GM19238 (cell line): ENCODE measurements at regions not wholly inside any gene's neighbourhood (a gene's known extent, or its start where the extent isn't known, plus 50 kb on each side); places are given as distances from the start of the nearest gene placed in this dataset.
"Not testable (repeated sequence)": the region's sequence is repeated elsewhere in the genome, so short reads cannot be mapped to it uniquely, and the experiment has no call there.

Experiments used
- DNase-seq: peaks from one replicate; pipeline ENCODE4 v3.0.0; 2011; ENCODE audit warnings: low spot score; ENCODE audit not compliant: insufficient read length

DNA sequence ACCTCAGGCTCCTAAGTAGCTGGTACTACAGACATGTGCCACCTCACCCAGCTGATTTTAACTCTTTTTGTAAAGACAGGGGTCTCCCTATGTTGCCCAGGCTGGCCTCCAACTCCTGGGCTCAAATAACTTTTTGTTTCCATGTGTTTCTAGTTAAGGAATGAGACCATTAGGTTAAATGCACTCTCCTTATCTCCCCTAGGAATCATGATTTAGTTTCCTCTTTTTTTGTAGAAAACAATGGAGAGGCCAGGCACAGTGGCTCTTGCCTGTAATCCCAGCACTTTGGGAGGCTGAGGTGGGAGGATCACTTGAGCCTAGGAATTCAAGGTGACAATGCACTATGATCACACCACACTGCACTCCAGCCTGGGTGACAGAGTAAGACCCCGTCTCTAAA is 198.8 kb upstream of the C2CD4B start:
- DNase-seq, result no peak

DNA sequence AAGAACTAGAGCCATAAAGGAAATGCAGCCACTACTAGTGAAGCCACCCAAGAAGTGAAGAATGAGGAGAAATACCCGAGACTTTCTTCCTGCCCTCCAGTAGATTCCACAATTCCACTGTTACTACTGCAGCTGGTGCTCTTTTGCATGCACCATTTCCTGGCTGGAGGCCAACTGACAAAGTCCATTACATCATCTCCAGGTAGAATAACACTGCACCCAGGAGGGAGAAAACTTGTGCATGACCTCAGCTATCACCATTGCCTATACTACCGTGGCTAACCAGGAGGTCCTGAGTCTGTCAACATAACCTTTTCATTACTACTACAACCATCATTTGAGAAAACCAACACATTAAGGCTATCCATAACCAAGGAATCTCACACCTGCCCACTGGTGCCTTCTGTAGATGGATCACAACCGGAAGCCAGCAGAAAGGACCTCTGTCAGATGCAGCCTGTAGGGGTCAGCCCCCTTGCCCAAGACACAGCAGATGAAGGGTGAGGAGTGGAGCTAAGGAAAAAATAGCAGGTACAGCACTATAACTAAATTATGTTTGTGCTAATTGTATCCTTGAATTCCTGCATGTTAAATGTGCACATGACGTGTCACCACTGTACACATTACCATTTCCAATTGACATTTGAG is 200.8 kb upstream of the C2CD4B start:
- no peak for DNase-seq

- no peak for DNase-seq
Measured at GRCh38 chr15:62369454-62369853, 204.4 kb upstream of the C2CD4B start.

- not testable (repeated sequence) for DNase-seq
Measured at GRCh38 chr15:62371683-62372082, 206.6 kb upstream of the C2CD4B start.

- no peak for DNase-seq
Measured at GRCh38 chr15:62377736-62378480, 212.8 kb upstream of the C2CD4B start.

DNA sequence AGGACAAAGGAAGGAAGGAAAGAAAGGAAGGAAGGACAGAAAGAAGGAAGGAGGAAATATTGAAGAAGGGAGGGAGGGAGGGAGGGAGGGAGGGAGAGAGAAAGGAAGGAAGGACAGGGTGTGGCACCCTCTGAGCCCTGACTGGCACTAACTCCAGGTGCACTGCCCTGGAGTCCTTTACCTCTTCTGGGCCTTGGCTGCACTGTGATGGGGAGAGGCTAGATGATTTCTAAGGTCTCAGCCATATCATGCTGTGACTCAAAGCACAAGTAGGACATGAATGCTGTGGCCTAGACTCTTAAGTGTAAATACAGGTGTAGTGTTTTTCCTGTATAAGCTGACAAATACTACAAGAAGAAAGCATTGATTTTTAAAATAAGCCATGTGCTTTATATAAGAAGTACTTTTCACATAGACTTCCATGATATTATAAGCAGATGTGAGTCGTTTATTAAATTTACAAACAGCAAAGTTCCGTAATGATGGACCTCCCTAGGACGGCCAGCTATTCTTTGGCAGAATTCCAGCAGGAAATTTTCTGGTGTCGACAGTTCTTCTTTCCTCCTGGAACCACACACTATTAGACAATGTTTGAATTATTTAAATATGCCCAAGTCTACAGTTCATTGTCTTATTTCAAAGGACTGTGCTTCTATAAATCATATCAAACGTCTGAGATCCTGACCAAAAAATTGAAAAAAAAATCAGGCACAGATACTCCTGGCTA is 213.8 kb upstream of the C2CD4B start:
- DNase-seq, result no peak

DNA sequence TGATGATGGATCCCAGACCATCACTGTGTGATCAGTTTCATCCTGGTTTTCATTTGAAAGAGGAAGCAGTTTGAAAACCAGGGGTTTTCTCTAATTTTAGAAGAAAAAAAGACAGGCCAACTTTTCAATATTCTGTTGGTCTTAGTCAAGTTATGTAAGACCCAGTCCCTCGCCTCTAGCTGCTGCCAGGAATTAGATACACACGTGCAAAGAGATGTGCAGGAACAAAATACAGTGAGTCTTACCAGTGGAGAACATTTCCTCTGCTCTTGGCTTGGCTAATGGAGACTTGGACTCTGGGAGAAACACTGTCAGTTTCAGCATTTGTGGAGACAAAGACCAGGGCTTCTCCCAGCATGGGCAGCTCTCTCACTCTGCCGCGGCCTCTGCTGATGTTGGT is 214.9 kb upstream of the C2CD4B start:
- DNase-seq, result no peak

DNA sequence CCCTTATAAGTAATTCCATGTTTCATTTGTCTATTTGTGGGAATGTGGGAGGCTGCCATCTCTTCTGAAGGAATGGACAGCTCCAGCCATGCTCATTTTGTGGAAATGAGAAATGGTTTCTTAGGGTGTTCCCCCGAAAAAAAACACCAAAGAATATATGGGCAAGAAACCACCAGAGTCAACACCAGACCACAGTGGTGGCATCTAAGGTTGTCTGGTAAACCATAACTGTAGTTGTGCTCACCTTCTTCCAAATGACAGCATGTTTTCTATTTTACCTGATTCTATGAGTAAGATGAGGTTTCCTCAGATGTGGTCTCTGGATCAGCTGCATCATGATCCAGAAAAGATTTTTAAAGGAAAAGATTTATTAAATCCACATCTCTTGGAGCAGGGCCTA is 217.0 kb upstream of the C2CD4B start:
- no peak for DNase-seq

DNA sequence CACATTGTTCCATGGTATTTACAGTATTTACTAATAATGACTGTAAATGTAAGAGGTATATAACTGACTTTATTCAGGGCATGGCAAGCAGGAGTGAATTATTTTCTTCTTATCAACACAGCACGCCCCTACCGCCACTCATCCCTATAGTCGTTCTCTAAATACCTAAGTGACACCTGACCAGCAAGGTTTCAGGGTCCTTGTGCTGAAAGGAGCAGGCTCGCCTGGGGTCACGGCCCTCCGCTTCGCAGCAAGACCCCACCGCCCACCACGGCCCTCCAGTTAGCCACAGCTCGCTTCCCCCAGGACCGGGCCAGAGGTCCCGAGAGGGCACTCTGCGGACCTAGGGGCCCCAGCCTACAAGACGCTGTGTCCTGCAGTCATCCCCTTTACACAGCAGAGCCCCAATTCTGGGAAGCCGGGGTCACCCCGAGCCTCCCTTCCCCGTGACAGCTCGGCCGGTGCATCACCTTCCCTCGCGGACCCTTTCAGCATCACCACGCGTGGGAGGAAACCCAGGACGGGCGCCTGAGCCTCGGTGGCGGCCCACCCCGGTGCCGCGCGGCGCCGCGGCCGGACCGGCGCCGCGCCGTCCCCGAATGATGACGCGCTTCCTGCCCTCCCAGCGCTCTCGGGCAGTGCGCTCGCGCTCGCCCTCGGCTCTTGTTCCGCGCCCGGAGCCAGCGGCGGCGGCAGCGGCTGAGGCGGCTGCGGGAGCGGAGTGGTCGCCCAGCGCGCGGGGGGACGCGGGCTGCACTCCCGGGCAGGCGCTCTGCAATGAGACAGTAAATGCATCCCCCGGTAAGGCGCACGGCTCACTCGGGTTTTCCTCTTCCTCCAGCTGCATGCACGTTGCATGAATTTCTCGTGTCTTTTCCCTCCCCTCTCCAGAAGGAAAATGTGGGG is 225.1 kb upstream of the C2CD4B start, which contains the start of gene TLN2:
TSS of gene TLN2 (plus strand) at position 666 of the 906 bp plus-strand sequence.
- DNase-seq, result peak; percentile 88

DNA sequence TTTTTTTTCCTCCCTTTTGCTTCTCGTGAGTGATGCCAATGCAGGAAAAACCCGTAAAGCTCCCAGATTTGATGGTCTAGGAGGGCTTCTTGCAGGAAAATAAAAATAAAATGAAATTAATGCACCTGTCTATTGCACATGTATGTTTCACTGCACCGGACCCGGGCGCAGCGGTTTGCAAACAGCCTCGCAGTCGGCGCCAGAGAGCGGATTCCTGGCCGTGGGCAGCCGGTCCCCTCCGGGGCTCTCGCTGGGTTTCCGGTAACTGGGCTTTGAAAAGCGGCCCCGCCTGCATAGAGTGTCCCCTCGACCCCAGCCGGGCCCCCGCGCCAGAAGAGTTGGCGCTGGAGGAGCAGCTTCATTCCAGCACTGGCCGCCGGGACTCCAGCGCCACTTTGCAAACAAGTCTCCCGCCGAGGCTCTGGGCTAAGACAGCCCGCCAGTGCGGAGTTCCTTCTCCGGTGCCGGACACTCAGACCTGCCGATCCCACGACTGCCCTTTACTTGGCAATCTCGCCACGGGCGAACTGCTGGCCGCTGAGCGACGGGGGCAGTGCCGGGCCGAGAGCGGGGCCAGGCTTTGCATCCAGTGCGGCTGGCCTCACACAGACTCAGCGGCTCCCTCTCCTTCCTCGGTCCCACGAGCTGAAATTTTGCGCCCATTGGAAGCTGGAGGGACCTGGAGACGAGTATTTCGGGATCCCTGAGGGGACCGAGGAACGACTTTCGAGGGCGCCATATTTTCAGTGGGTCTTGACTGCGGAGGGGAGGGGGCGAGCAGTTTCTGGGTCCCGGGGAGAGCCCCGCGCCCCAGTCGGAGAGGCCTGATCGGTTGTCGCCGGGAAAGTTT is 225.9 kb upstream of the C2CD4B start:
- peak; percentile 13 for DNase-seq

- peak; percentile 22 for DNase-seq
Measured at GRCh38 chr15:62391641-62392262, 226.7 kb upstream of the C2CD4B start.

- no peak for DNase-seq
Measured at GRCh38 chr15:62392376-62392775, 227.3 kb upstream of the C2CD4B start.

DNA sequence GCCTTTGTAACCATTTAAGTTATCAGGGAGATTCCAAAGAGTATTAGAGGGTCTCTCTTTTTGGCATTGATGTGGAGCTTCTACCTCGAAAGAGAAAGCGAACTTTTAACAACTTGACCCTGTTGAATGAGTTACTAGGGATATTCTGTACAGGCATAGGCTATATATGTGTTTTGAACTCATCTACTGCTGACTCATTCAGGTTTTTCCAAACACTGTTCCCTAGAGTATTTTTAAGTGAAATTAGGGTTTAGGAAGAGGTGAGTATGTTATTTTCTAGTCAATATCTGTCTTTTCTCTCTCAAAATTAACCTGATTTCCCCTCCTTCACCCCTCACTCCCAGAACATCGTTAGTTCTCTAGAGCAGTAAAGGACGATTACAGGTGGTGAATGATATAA is 228.1 kb upstream of the C2CD4B start:
- no peak for DNase-seq

- no peak for DNase-seq
Measured at GRCh38 chr15:62394079-62394478, 229.0 kb upstream of the C2CD4B start.

- DNase-seq, result no peak
Measured at GRCh38 chr15:62400778-62401177, 235.7 kb upstream of the C2CD4B start.

DNA sequence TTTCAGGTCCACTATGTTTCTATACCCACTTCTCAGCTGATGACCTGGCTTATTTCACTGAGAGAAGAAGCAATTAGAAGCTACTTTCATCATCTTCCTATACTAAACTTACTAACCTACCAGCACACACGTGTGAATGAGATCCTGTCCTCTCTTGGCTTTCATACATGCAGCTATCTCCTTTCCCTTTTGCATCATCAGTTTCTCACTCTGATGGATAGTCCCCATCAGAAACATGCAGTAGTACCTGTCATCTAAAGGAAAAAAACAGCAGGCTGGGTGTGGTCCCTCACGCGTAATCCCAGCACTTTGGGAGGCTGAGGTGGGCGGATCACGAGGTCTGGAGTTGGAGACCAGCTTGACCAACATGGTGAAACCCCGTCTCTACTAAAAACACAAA is 237.6 kb upstream of the C2CD4B start:
- no peak for DNase-seq

DNA sequence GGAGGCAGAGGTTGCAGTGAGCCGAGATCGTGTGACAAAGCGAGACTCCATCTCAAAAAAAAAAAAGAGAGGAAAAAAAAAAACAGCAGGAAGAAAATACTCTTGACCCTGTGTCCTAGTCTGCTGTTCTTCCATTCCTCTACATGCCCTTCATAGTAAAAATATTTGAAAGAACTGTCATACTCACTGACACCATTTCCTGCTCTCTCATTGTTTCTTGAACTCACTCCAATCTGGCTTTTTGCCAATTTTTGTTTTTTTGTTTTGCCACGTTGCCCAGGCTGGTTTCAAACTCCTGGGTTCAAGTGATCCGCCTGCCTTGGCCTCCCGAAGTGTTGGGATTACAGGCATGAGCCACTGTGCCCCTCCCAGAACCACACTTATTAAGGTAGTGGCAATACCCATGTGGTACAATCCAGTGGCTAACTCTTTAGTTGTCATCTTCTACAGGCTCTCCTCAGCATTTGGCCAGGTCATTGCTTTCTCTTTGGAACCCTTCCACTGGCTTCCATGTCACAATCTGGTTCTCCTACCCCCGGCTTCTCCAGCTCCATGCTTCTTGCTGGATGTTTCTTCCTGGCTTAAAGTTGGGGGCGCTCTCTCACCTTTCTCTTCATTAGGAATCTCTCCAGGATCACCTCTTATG is 238.2 kb upstream of the C2CD4B start:
- DNase-seq, result no peak

DNA sequence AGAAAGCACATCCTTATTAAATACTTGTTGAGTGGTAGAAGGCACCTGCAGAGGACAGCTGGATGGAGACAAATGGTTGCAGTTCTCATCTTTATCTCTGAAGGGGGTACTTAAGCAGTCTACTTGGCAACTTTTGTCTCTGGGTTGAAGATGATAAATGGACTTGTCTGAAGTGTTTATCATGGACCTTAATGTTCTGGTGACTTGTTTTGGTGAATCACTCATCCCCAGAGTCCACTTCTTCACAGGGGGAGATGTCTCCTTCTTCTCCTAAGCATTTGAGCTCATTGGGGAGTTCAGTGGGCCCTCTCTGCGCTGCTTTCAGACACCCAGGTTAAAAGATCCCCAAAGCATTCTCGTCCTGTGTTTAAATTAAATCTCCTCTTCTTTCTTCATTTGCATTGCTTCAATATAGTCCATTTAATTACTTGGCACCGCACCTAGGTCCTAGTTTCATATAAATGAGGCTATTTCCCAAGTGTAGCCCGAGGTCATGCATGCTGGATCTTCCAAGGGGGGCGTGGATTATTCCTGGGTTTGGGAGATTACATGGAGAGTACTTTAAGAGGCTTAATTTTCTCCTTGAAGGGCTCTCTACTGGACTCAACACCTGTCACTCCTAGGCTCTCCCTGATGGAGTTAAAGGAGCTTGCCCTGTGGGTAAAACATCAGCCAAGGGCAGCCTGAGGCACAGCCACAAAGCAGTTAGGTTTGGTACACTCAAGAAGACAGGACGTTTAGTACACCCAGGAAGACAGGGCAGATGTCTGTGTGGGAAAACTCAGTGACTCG is 239.3 kb upstream of the C2CD4B start:
- DNase-seq, result no peak
